IMR-90 (cell line): ENCODE measurements at regions not wholly inside any gene's neighbourhood (a gene's known extent, or its start where the extent isn't known, plus 50 kb on each side); places are given as distances from the start of the nearest gene placed in this dataset.
"Not testable (repeated sequence)": the region's sequence is repeated elsewhere in the genome, so short reads cannot be mapped to it uniquely, and the experiment has no call there.

Experiments
- CTCF ChIP-seq: conservative IDR thresholded peaks from 2 replicates; pipeline ENCODE4 v1.5.1; 2012; ENCODE audit warnings: mild to moderate bottlenecking, low read depth, low read length, improper control_type of control experiment
- FOS ChIP-seq: fragments of 150-350 bp; IDR thresholded peaks from 2 replicates; pipeline ENCODE4 v1.6.1; 2016; ENCODE audit warnings: low read depth, low read length
- POLR2A ChIP-seq: IDR thresholded peaks from 2 replicates; pipeline ENCODE4 v1.6.1; 2012; ENCODE audit warnings: mild to moderate bottlenecking, low read depth, low read length
- SMC3 ChIP-seq: fragments of 150-350 bp; IDR thresholded peaks from 2 replicates; pipeline ENCODE4 v1.6.1; 2016; ENCODE audit warnings: low read depth, mild to moderate bottlenecking, antibody characterized with exemption, low read length, moderate library complexity

DNA sequence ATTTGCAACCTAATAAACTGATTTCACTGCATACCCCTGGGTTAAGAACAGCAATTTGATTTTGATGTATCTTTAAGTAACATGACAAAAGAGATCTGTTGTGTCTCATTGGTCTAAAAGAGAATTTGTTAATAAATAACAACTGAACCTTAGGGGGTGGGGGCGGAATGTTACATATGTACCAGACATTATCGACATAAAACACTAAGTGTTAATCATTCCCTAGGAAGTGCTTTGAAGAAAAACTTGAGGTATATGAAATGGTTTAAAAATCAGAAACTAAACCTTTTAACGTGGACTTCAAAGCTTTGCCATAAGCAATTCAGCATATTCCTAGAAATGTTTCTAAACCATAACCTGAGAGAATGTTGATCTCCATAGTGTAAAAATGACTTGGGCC, 88.5 kb upstream of the GPR89A start:
- TF ChIP-seq SMC3, CTCF, POLR2A, FOS: not testable (repeated sequence)
